NCI-H226 (cell line): ENCODE measurements at regions not wholly inside any gene's neighbourhood (a gene's known extent, or its start where the extent isn't known, plus 50 kb on each side); places are given as distances from the start of the nearest gene placed in this dataset.

Experiments used
- DNase-seq: peaks from one replicate; pipeline ENCODE4 v3.0.0-alpha.2; 2015

DNA sequence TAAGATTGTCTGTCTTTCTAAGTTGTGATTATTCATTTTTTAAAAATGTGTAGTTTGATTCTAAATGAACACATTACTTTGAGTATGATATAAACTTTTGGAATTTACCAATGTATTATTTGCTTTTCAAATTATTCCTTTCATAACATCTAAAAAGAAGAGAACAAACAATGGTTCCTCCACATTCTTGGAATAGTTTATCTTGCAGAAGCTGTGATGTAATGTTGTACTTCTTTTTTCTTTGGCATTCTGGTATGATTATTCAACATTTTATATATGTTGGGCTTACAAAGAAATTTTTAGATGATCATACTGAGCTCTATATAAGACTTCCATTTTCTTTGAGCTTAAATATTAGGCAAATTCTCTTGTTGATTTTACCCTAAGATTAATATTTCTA is 419.2 kb downstream of the DIPK2A start:
- peak; percentile 44 for DNase-seq

DNA sequence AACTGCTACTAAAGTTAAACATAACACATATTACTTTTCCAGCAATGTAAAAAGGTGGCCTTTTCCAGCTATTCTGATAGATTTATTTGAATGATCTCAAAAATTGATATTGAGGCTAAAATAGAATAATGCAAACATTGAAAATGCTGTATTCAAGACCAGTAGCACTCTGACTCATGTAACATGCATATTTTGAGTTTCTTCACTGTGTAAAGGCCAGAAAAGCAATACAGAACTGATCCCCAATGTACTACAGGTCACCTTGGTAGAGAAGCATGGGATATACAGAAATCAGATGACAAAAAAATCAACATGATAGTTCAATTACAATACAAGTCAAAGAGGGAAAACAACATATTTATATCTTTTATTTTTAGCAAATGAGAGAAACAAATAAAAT is 419.6 kb downstream of the DIPK2A start:
- DNase-seq, result no peak

DNA sequence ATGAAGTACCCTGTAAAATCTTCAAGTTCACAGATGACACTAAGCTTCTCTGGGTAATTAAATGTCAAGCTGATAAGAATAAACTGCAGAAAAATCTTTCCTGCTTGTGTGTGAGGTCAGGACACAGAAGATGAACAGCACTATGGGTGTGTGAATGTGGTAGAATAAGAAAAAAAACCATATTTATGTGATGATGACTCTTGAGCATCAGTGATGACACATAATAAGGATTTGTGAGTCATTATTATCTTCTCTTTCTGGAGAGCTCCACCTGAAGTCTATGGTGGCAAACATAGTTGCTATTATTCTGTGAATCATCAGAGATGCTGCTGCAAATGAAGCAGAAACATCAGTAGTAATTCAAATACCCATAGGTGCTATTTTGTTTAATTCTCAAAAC is 422.4 kb downstream of the DIPK2A start:
- peak; percentile 76 for DNase-seq

DNA sequence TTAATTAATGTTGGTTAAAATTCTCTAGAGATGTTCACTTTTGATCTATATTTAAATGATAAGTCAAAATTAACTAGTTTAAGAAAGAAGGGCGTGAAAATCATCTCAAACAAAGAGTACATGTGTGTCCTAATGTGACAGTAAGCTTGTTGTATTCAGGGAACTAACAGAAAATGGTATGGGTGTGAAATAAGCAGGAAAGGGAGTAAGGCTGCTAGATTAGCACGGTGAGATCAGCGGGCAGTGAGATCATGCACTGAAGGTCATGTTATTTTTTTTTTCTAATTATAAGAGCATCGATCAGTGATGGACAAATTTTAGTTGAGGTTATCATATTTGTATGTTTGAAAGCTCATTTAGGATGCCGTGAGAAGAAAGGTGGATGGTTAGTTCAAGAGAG is 430.8 kb downstream of the DIPK2A start:
- peak; percentile 34 for DNase-seq

DNA sequence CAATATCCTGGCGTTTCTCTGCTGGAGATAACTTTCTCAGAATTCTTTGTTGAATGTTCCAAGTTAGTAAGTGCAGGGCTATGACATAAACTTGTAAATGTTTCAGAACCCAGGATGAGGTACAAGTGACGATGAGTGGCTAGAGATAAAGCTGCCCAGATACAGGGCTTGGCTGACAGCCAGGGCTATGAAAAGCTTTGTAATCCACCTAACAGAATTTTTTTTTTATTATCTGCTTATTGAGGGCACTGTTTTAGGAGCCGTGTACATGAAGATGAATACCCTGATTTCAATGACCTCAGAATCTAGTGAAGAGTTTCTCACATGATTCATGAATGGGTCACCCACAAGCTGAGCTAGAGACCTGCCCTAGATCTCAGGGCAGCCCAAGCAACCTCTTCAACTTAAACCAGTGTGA is 431.4 kb downstream of the DIPK2A start:
- DNase-seq, result peak; percentile 88

DNA sequence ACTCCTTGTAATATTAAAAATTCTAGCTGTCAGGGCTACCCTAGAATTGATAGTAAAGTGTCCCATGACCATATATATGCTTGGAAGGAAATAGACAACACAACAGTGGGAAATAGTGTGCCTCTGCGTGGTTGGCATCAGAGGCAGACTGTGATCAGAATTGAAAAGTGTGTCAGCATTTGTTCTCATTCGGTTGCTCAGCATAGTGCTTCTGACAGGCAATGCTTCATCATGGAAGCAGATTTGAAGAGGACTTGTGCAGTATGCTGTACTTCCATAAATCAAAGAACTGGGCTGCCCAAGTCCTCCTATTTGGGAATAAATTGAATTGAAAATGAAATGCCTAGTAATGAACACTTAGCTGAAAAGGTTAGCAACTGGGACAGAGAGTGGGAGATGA is 435.7 kb downstream of the DIPK2A start:
- DNase-seq, result no peak

DNA sequence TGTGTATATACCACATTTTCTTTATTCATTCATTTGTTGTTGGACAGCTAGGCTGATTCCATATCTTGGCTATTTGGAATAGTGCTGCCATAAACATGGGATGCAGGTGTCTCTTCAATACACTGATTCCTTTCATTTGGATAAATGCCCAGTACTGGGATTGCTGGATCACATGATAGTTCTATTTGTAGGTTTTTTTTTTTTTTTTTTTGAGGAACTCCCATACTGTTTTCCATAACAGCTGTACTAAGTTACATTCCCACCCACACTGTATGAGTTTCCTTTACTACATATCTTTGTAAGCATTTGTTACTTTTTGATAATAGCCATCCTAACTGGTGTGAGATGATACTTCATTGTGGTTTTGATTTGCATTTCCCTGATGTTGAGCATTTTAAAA is 437.7 kb downstream of the DIPK2A start:
- no peak for DNase-seq

DNA sequence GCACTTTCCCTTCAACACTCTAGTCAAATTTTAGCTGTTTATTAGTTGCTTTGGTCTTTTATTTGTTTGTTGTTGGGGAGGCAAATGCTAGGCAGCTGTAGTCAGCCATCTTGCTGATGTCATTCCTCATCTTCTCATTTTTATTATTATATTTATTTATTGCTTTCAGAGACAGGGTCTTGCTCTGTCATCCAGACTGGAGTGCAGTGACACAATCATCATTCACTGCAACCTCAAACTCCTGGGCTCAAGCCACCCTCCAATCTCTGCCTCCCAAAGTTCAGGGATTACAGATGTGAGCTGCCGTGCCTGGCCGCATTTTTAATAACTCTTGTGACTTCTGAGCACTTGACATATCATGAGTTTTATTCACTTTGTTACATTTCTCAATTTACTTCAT is 441.4 kb downstream of the DIPK2A start:
- DNase-seq, result no peak

DNA sequence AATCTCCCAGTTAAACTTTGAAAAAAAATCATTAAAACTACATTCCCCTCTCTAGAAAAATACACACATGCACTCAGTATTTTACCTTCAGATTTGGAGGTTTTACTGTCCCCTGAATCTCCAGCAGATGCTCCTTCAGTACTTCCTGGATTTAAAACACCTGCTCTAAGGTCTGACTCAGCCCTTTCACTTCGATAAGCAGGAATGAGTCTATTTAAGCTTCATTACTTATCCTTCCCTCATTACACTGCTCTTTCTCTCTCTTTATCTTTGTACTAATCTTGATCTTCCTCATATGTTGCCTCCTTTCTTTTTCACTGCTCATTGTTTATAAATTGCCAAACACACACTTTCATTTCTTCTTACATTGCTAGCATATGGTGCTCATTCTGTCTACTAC is 443.9 kb downstream of the DIPK2A start:
- no peak for DNase-seq

DNA sequence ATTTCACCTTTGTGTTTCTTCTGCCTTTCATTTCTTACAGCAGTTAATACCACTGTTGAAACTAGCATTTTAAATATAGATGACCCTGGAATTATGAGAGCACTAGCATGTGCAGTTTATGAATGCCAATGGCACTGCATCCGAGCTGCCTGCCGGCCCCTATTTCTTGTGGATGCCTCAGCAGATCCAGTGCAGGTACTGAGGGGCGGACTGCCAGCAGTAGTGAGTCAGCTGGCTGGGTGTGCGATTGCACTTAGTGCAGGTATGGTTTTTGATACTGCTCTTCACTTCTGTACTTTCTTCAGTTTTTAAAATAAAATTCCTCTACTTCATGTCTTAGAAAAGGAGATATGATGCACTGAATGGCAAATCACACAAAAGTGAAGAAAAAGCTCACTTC is 453.0 kb downstream of the DIPK2A start:
- DNase-seq, result no peak

DNA sequence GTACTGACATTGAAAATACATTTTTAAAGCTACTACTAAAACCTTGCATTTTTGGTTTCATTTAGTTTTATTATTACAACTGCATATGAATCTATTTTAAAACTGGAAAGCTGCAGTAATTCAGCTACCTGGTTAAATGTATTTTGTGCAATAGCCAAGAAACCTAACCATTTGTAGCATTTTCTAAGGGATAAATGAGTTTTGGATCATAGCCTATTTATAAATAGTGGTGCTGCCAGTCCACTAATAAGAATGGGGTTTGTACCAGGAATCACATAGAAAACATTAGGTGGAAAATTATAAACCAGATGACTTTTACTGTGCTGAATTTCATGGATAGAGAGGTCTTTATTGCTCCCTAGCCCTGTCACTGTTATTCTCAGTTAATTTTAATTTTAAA is 454.7 kb downstream of the DIPK2A start:
- no peak for DNase-seq

DNA sequence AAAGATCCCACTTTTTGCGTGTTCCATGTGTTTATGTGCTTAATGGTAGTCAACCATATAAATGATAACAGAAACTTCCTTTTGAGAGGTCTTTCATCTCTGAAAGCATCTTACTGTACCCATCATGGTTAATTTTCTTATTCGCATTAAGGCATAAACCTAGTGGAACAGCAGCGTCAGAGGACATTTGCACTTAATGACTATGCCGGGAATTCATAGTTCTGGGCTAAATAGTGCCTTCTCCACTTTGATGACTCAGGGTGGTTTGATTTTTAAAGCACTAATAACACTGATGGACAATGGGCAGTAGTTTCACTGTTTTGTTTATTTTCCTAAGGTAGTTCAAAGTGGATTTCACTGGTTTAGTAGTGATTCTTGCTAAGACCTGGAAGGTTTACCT is 455.3 kb downstream of the DIPK2A start:
- DNase-seq, result no peak

DNA sequence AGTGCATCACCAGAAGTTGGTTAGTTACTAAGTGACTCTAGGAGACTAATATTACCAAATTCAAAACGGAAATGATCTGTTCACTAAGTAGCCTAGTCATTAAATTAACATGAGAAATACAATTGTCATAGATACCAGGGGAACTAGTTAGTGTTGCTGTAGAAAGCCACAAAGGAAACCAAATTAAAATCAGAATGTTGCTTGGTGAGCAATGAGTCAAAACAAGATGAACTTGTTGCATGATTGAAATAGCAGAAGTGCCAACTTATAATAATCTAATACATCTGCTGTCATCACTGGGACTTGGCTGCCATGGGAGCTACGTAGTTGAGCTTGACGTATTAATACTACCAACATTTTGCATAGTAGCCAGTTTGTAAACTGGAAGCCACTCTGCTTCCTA is 458.1 kb downstream of the DIPK2A start:
- DNase-seq, result no peak

DNA sequence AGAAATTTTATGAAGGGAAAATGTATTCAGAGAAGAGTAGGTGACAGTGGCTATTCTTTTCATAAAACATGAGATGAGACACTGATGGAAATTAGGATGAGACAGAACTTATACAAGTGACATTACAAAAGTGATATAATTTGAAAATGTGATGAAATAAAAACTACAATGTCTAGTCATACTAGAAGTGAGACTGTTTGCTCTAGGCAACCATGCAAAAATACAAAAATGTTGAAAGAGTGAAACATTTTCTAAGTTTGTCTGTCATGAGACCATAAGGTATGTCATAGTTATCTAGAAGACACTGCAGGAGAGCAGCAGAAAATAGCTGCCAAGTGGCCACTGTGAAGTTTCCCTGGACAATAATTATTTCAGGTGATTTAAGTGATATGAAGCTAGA is 459.5 kb downstream of the DIPK2A start:
- no peak for DNase-seq

DNA sequence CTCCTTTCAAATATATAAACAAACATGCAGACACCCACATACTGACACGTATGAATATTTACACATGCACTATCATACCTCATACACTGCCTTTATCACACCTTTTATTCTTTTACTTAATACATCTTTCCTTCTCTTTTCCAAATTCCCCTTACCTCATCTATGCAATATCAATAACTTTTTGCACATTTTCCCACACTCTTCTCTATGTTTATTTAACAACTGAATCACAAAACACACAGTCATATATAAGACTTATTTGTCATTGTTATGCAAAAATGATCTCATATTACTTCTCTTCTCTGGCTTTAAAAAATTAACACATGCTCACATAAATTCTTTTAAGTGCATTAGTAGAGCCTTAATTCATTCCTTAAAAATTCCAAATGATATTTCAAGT is 461.4 kb downstream of the DIPK2A start:
- DNase-seq, result no peak

DNA sequence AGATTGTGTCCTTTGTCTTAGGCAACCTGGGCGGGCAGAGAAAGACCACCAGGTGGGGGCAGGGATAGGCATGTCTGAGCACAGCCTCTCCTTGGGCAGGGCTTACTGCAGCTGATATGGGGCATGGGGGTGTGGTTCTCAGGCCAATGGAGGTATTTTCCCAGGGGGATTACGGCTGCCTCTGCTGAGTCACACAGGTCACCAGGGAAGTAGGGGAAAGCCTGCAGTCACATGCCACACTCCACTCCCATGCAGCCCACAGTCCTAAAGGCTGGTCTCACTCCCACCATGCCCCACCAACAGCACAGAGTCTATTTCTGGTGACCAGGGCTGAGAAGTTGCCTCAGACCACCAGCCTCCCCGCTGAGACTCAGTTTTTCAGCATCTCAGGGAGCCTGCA is 466.4 kb downstream of the DIPK2A start:
- no peak for DNase-seq

DNA sequence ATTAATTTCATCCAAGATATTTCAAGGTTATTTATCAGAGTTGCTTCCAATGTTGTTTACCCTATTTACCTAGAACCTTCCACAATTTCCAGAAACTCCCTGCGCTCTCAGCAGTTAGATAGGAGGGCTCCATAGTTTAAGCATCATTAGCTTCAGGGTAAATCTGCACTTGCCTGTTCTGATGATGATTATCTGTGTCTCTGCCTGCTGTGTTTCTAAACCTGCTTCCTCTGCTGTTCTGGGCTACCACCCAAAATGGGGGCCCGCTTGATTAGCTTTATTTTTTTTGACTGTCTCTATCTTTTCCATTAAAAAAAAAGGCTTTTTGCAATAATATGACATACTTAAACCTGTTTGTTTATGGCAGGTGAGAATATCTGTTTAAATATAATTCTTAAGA is 472.4 kb downstream of the DIPK2A start:
- DNase-seq, result no peak

DNA sequence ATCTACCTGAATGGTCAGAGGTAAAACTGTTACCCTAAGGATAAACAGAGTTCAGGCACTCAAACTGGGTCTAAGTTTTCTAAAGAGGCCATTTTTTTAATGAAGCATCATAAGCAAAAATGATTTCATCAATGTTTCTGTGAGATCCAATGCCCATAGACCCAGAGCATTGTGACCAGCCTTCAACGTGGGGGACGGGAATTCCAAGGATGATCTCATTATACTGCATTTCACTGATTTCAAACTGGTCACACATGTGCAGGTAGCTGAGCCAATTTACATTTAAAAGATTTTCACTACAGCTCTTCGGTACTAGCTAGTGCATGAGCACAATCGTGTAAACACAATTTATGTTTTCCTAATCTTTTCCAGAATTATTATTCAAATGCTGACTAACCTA is 472.9 kb downstream of the DIPK2A start:
- DNase-seq, result no peak

DNA sequence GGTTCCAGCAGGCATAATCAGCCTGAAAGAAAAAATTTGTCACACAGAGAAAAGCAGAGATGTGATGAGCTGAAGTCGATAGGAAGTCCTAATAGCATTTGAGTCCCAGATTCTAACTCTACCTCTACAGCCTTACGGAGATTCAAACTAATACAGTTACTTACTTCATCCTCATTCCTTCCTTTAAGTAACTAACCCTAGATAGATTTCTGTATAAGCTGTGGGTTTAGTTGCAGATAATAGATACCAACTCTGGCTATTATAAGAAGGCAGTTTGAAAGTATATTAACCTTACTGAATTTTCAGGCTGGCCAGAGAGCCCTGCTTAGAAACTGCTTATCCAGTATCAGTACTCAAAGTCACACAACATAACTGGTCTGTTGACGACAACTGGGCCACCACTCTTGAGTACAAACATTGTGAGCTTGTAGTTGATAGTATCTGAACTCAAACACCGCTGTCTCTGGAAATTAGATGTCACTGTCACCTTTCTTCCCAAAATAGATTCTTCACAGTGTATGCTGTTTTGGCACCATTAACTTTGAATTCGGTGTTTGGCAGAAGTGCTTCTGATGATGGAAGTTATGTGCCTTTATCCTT is 484.3 kb downstream of the DIPK2A start:
- DNase-seq, result no peak

DNA sequence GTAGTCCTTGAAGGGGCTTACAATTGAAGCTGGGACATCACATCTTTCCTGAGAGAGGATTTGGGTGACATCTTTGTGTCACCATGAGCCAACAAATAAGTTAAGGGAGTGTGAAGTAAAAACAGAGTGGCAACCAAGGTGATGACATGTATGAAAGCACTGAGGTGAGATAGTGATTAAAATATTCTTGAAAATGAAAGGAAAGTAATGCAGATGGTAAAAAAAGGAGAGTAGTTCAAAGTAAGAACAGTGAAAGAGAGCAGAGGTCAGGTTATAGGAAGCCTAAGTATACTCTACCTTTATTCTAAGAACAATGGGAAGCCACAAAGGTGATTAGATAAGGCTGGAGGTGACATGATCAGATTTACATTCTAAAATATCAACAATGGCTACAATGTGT is 486.1 kb downstream of the DIPK2A start:
- DNase-seq, result no peak

DNA sequence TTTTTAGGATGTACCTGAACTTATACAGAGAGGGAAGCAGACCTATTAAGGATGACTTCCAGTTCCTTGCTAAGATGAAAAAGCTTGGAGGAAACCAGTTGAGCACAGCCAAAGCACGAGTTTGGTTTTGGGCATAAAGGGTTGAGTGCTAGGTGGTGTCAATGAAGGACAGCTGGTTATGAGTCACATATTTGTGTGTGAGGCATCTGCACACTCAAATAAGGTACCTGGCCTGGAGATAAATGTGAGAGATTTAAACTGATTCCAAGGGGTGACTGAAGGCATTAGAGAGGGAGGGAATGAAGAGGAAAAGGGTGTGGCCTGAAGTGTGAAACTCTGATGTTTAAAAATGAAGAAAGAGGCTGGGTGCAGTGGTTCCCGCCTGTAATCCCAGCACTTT is 486.7 kb downstream of the DIPK2A start:
- DNase-seq, result no peak

DNA sequence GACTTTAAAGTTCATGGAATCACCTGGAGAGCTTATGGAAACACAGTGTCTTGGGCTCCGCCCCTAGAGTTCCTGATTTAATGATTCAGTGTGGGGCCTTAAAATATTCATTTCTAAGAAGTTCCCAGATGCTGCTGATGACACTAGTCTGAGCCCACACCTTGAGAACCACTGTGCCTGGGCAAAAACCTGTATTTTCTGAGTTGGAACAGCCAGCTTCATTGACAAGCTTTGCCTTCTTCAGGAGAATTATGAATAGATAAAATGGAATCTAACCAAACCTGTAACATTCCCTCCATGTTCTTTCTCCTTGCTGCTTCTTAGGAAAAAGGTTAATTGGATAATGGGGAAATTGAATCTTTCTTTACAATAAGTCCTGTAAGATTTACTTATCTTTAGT is 490.7 kb downstream of the DIPK2A start:
- no peak for DNase-seq

DNA sequence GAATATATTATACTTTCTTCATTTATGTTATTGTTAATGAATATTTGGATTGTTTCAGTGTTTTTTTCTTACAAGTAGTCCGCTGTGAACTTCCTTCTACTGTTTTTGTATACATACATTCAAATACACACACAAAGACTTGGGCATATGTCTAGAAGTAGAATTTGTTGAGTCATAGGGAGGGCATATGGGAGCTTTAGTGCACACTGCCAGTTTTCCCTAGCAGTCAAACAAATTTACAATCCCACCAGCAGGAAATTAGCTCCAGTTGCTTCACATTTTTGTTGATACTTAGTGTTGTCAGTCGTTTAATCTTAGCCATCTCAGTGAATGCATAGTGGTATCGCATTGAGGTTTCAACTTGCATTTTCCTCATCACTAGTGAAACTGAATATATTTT is 492.3 kb downstream of the DIPK2A start:
- no peak for DNase-seq

DNA sequence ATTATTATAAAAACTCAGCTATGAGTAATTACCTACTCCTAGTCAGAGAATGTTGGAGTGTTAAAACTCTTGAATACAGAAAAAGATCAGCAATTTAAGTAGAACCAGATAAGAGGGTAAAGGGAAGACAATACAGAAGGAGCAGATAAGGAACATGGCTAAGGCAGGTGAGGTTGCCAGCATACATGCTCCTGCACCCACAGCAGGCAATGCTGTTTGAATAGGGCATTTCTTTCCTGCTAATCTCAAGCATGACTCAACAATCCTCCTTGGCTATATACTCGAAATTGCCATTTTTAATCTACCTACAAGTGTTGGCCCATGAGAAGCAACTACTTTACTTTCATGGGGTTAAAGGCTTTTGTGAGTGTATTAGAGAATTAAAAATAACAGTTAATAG is 494.5 kb downstream of the DIPK2A start:
- DNase-seq, result peak; percentile 64

DNA sequence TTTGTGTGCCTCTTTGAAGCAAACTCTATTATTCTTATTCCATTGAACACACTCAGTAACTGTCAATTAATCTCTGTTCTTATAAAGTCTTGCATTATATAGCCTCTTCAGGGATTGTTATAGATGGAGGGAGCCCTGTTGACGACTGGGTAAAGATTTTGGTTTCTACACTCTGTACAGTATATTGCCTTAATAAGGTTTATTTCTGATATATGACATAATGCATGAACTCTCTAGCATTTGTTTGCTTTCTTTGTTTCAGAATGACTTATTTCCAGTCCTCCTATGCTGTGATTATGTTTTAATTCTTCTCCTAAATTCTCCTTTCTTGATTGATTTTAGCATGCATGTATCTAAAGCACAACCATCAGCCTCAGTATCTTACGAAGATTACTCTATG is 494.9 kb downstream of the DIPK2A start:
- DNase-seq, result no peak

DNA sequence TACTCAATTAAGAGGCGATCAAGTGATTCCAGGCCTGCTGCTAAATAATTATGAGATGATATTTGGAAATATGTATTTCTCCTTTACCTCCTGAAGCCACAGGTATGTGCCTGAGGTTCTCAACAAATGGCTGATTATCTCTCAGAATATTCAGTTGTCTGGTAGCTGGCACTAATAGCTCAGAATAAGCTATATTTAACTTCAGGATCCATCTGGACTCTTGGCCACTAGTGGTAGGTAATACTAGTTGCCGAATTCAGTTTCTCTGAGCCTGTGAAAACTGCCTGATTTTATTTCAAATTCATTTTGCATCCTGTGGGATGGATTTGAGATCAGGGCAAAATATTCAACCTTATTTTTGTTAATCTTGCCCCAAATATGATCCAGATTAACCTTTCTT is 499.0 kb downstream of the DIPK2A start:
- no peak for DNase-seq
